ENCODE measurements at regions not wholly inside any gene's neighbourhood (a gene's known extent, or its start where the extent isn't known, plus 50 kb on each side); places are given as distances from the start of the nearest gene placed in this dataset.
A peak's percentile ranks its signal among the peaks of the same experiment; 100 is the strongest.

GRCh38 chr19:31981545-31981944 is 363.9 kb upstream of the ZNF507 start:
- no peak for ATAC-seq (ENCODE audit: low read depth in 2 of 2)

GRCh38 chr19:31983647-31984046 is 361.8 kb upstream of the ZNF507 start:
- DNase-seq (no peak), ATAC-seq (ENCODE audit: low read depth in 2 of 2) (no peak)
- H3K27ac Mint-ChIP-seq, result no peak overlapping the region
- peaks cover 0 to 6% of the 10 kb centered on the region in 2 donors for H3K36me3 Mint-ChIP-seq
- H3K9me3 Mint-ChIP-seq, result peaks cover 6 to 24% (median 10%) of the 10 kb centered on the region in 7 donors
- peak overlapping the region in 1 of 8 donors; percentile 11 for H3K4me3 Mint-ChIP-seq
- no peaks in the 10 kb centered on the region for H3K27me3 Mint-ChIP-seq
- no peaks in the 10 kb centered on the region for H3K4me1 Mint-ChIP-seq

More at GRCh38 chr19:31981545-31981944, 363.9 kb upstream of the ZNF507 start:
- Mint-ChIP-seq H3K27me3 (no peaks in the 10 kb centered on the region), H3K27ac (no peak overlapping the region), H3K4me3 (no peak overlapping the region), H3K9me3 (peaks cover 3 to 20% (median 10%) of the 10 kb centered on the region in 7 donors), H3K36me3 (peaks cover 0 to 6% of the 10 kb centered on the region in 2 donors), H3K4me1 (no peaks in the 10 kb centered on the region)
- DNase-seq, result no peak

- Mint-ChIP-seq H3K27ac (no peak overlapping the region), H3K4me3 (no peak overlapping the region), H3K27me3 (no peaks in the 10 kb centered on the region), H3K36me3 (peaks cover 0 to 6% of the 10 kb centered on the region in 2 donors), H3K4me1 (no peaks in the 10 kb centered on the region), H3K9me3 (peaks cover 6 to 24% (median 13%) of the 10 kb centered on the region in 7 donors)
- DNase-seq, result no peak
- ATAC-seq (ENCODE audit: low read depth in 2 of 2), result no peak
Observed at GRCh38 chr19:31985001-31985605, 360.3 kb upstream of the ZNF507 start.

GRCh38 chr19:31986951-31987350 is 358.5 kb upstream of the ZNF507 start:
- H3K27me3 Mint-ChIP-seq, result no peaks in the 10 kb centered on the region
- H3K4me3 Mint-ChIP-seq, result no peak overlapping the region
- no peak for ATAC-seq (ENCODE audit: low read depth in 2 of 2)
- peaks cover 0 to 6% of the 10 kb centered on the region in 2 donors for H3K36me3 Mint-ChIP-seq
- no peaks in the 10 kb centered on the region for H3K4me1 Mint-ChIP-seq
- H3K27ac Mint-ChIP-seq, result no peak overlapping the region
- DNase-seq, result no peak
- peaks cover 6 to 23% (median 13%) of the 10 kb centered on the region in 7 donors for H3K9me3 Mint-ChIP-seq

- no peaks in the 10 kb centered on the region for H3K27me3 Mint-ChIP-seq
- ATAC-seq (ENCODE audit: low read depth in 2 of 2), result no peak
- H3K36me3 Mint-ChIP-seq, result peaks cover 0 to 6% of the 10 kb centered on the region in 2 donors
- no peak overlapping the region for H3K27ac Mint-ChIP-seq
- H3K4me3 Mint-ChIP-seq, result no peak overlapping the region
- no peaks in the 10 kb centered on the region for H3K4me1 Mint-ChIP-seq
- peaks cover 6 to 30% (median 12%) of the 10 kb centered on the region in 7 donors for H3K9me3 Mint-ChIP-seq
- no peak for DNase-seq
Observed at GRCh38 chr19:31988256-31988655, 357.2 kb upstream of the ZNF507 start.

GRCh38 chr19:31991984-31992655 is 353.3 kb upstream of the ZNF507 start:
- H3K27ac Mint-ChIP-seq, result no peak overlapping the region
- H3K36me3 Mint-ChIP-seq, result peaks cover 0 to 7% of the 10 kb centered on the region in 2 donors
- H3K4me3 Mint-ChIP-seq, result no peak overlapping the region
- no peak for DNase-seq
- no peaks in the 10 kb centered on the region for H3K4me1 Mint-ChIP-seq
- H3K9me3 Mint-ChIP-seq, result peaks cover 3 to 21% (median 12%) of the 10 kb centered on the region in 7 donors
- no peak for ATAC-seq (ENCODE audit: low read depth in 2 of 2)
- no peaks in the 10 kb centered on the region for H3K27me3 Mint-ChIP-seq

- Mint-ChIP-seq H3K9me3 (peaks cover 9 to 22% (median 12%) of the 10 kb centered on the region in 7 donors), H3K36me3 (peaks cover 0 to 7% of the 10 kb centered on the region in 2 donors), H3K4me1 (no peaks in the 10 kb centered on the region), H3K27ac (no peak overlapping the region), H3K27me3 (no peaks in the 10 kb centered on the region), H3K4me3 (no peak overlapping the region)
- ATAC-seq (ENCODE audit: low read depth in 2 of 2) (no peak), DNase-seq (no peak)
Observed at GRCh38 chr19:31992750-31993149, 352.7 kb upstream of the ZNF507 start.

- Mint-ChIP-seq H3K36me3 (peaks cover 0 to 7% of the 10 kb centered on the region in 2 donors), H3K4me3 (no peak overlapping the region), H3K4me1 (no peaks in the 10 kb centered on the region), H3K27me3 (no peaks in the 10 kb centered on the region), H3K9me3 (peaks cover 6 to 30% (median 10%) of the 10 kb centered on the region in 7 donors), H3K27ac (no peak overlapping the region)
- ATAC-seq (ENCODE audit: low read depth in 2 of 2) (no peak), DNase-seq (no peak)
Observed at GRCh38 chr19:31995546-31995945, 349.9 kb upstream of the ZNF507 start.

- no peak for ATAC-seq (ENCODE audit: low read depth in 2 of 2)
- H3K4me1 Mint-ChIP-seq, result no peaks in the 10 kb centered on the region
- peaks cover 0 to 4% (median 0%) of the 10 kb centered on the region in 7 donors for H3K9me3 Mint-ChIP-seq
- no peak overlapping the region for H3K4me3 Mint-ChIP-seq
- no peaks in the 10 kb centered on the region for H3K27me3 Mint-ChIP-seq
- DNase-seq, result no peak
- H3K36me3 Mint-ChIP-seq, result no peaks in the 10 kb centered on the region
- no peak overlapping the region for H3K27ac Mint-ChIP-seq
Observed at GRCh38 chr19:32010071-32010470, 335.3 kb upstream of the ZNF507 start.

GRCh38 chr19:32012206-32012605 is 333.2 kb upstream of the ZNF507 start:
- ATAC-seq (ENCODE audit: low read depth in 2 of 2), result no peak
- Mint-ChIP-seq H3K36me3 (no peaks in the 10 kb centered on the region), H3K9me3 (peaks cover 0 to 5% (median 1%) of the 10 kb centered on the region in 7 donors), H3K27ac (no peak overlapping the region), H3K4me3 (no peak overlapping the region), H3K4me1 (no peaks in the 10 kb centered on the region), H3K27me3 (no peaks in the 10 kb centered on the region)
- DNase-seq, result no peak

- Mint-ChIP-seq H3K27me3 (no peaks in the 10 kb centered on the region), H3K4me1 (no peaks in the 10 kb centered on the region), H3K9me3 (peaks cover 0 to 5% (median 1%) of the 10 kb centered on the region in 7 donors), H3K27ac (no peak overlapping the region), H3K4me3 (no peak overlapping the region), H3K36me3 (no peaks in the 10 kb centered on the region)
- DNase-seq (no peak), ATAC-seq (ENCODE audit: low read depth in 2 of 2) (no peak)
Observed at GRCh38 chr19:32012886-32013631, 332.4 kb upstream of the ZNF507 start.

- Mint-ChIP-seq H3K36me3 (peaks cover 0 to 8% of the 10 kb centered on the region in 2 donors), H3K27ac (no peak overlapping the region), H3K4me1 (no peaks in the 10 kb centered on the region), H3K27me3 (no peaks in the 10 kb centered on the region), H3K9me3 (peaks cover 2 to 20% (median 14%) of the 10 kb centered on the region in 7 donors), H3K4me3 (no peak overlapping the region)
- ATAC-seq (ENCODE audit: low read depth in 2 of 2) (no peak), DNase-seq (no peak)
Observed at GRCh38 chr19:32017176-32017953, 328.0 kb upstream of the ZNF507 start.

- ATAC-seq (ENCODE audit: low read depth in 2 of 2) (no peak), DNase-seq (no peak)
- Mint-ChIP-seq H3K36me3 (peaks cover 0 to 8% of the 10 kb centered on the region in 2 donors), H3K9me3 (peaks cover 2 to 27% (median 15%) of the 10 kb centered on the region in 7 donors), H3K27me3 (no peaks in the 10 kb centered on the region), H3K27ac (no peak overlapping the region), H3K4me1 (no peaks in the 10 kb centered on the region), H3K4me3 (no peak overlapping the region)
Observed at GRCh38 chr19:32018014-32018413, 327.4 kb upstream of the ZNF507 start.
